ENCODE measurements at regions not wholly inside any gene's neighbourhood (a gene's known extent, or its start where the extent isn't known, plus 50 kb on each side); places are given as distances from the start of the nearest gene placed in this dataset.
"Not testable (repeated sequence)": the region's sequence is repeated elsewhere in the genome, so short reads cannot be mapped to it uniquely, and the experiment has no call there.

DNA sequence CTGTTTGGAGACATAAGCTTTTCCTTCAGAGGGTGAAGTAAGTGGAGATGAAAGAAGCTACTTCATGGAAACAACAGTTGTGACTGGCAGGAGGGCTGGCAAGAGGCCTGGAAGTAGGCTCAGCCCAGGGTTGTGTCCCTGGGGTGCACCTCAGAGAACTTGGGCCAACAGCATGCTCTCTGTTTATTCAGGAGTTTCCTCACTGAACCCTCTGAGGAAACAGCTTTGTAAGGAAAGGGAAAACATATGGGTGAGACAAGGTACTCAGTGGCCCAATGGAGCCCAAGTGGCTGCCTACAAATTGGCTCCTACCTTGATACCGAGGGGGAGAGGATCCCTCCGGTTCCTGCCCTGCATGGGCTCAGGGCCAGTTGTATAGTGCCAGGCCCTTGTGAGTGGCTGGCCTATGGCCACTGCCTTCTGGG lies 115.5 kb upstream of the ITGA6 start:
- TF ChIP-seq, protein P1, sequence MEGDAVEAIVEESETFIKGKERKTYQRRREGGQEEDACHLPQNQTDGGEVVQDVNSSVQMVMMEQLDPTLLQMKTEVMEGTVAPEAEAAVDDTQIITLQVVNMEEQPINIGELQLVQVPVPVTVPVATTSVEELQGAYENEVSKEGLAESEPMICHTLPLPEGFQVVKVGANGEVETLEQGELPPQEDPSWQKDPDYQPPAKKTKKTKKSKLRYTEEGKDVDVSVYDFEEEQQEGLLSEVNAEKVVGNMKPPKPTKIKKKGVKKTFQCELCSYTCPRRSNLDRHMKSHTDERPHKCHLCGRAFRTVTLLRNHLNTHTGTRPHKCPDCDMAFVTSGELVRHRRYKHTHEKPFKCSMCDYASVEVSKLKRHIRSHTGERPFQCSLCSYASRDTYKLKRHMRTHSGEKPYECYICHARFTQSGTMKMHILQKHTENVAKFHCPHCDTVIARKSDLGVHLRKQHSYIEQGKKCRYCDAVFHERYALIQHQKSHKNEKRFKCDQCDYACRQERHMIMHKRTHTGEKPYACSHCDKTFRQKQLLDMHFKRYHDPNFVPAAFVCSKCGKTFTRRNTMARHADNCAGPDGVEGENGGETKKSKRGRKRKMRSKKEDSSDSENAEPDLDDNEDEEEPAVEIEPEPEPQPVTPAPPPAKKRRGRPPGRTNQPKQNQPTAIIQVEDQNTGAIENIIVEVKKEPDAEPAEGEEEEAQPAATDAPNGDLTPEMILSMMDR (IDR thresholded peaks at IDR 0.05; ENCODE audit: unreplicated experiment), result no peak
- Mint-ChIP-seq H3K27ac (no peak overlapping the region), H3K4me3 (no peak overlapping the region), H3K36me3 (no peaks in the 10 kb centered on the region), H3K4me1 (peaks cover 16% of the 10 kb centered on the region), H3K27me3 (ENCODE audit: low read depth) (no peaks in the 10 kb centered on the region), H3K9me3 (no peaks in the 10 kb centered on the region)
- DNase-seq (ENCODE audit: low spot score in 2 of 2, unreplicated experiment in 2 of 2), result no peak

DNA sequence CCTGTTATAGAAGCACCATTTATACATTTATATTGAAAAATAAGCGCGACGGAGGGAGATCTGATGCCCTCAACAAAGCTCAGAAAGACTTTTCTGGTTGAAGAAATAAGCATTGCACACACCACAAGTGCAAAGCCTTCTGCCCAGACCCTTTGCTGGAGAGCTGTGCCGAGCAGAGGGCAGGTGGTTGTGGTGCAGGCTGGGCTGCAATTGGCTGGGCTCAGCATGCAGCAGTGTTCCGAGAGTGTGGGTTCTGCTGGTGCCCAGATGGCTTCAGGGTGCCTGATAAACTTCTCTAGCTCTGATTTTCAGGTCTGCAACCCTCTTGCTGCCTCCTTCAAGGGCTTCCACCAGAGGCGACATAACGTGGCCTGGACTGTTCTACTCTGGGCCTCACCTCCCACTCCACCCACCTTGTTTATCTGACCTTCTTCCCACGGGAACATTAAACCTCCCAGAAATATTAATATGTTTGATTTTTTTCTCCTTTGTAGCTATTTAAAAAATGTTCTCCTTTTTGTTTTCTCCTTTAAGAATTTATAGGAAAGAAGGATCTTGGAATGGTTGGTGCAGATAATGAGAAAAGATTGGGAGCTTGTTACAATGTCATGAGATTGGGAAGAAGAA lies 113.6 kb upstream of the ITGA6 start:
- Mint-ChIP-seq H3K27me3 (ENCODE audit: low read depth) (no peaks in the 10 kb centered on the region), H3K4me1 (peaks cover 3% of the 10 kb centered on the region), H3K27ac (no peak overlapping the region), H3K4me3 (no peak overlapping the region), H3K36me3 (no peaks in the 10 kb centered on the region), H3K9me3 (no peaks in the 10 kb centered on the region)
- TF ChIP-seq, protein P1 (IDR thresholded peaks at IDR 0.05; ENCODE audit: unreplicated experiment), result no peak
- no peak for DNase-seq (ENCODE audit: low spot score in 2 of 2, unreplicated experiment in 2 of 2)

DNA sequence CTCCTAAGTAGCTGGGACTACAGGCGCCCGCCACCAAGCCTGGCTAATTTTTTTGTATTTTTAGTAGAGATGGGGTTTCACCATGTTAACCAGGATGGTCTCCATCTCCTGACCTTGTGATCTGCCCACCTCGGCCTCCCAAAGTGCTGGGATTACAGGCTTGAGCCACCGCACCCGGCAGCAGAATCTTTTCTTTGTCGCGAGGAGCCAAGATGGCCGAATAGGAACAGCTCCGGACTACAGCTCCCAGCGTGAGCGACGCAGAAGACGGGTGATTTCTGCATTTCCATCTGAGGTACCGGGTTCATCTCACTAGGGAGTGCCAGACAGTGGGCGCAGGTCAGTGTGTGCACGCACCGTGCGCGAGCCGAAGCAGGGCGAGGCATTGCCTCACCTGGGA lies 112.3 kb upstream of the ITGA6 start:
- H3K27me3 Mint-ChIP-seq (ENCODE audit: low read depth); H3K36me3 Mint-ChIP-seq; H3K27ac Mint-ChIP-seq; H3K9me3 Mint-ChIP-seq; H3K4me3 Mint-ChIP-seq; H3K4me1 Mint-ChIP-seq; DNase-seq (ENCODE audit: low spot score in 2 of 2, unreplicated experiment in 2 of 2): not testable (repeated sequence)

DNA sequence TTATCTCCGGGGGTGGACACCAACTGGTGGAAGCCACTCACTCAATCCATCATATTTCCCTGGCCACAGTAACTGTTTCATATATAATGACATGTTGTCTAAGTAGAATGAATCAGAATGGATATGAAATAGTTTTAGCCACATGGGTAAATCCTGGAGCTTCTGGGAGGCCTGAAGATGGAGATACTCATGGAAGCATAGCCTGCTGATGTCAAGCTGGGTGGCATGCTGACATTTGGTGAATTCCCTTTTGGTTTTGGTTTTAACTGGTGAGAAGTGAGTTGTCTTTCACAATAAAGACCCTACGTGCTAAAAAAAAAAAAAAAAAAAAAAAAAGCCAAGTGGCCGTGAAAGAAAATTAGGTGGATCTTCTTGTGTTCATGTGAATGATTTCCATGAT lies 105.3 kb upstream of the ITGA6 start:
- Mint-ChIP-seq H3K27ac (no peak overlapping the region), H3K4me1 (no peaks in the 10 kb centered on the region), H3K4me3 (no peak overlapping the region), H3K27me3 (ENCODE audit: low read depth) (no peaks in the 10 kb centered on the region), H3K9me3 (peaks cover 5% of the 10 kb centered on the region), H3K36me3 (peaks cover 3% of the 10 kb centered on the region)
- no peak for DNase-seq (ENCODE audit: low spot score in 2 of 2, unreplicated experiment in 2 of 2)
- TF ChIP-seq, protein P1 (IDR thresholded peaks at IDR 0.05; ENCODE audit: unreplicated experiment), result no peak

DNA sequence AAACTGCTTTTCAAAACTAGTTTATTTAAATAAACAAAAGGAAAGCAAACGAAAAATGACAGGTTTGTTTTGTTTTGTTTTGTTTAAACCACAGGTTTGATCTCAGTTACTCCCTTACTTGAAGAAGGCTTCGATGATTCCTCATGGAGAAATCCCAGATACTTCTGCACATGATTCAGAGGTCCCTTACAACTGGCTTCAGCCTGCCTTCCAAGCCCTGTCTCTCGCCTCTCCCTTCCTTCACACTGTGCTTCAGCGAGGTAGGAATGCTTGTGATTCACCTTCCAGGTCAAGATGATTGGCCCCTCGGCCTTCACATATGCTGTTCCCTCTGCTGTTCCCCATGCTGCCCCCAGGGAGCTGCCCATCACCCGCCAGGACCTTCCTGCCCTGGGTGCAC lies 104.1 kb upstream of the ITGA6 start:
- H3K4me1 Mint-ChIP-seq, result peaks cover 2% of the 10 kb centered on the region
- peaks cover 5% of the 10 kb centered on the region for H3K9me3 Mint-ChIP-seq
- H3K27me3 Mint-ChIP-seq (ENCODE audit: low read depth), result no peaks in the 10 kb centered on the region
- peaks cover 3% of the 10 kb centered on the region for H3K36me3 Mint-ChIP-seq
- no peak for DNase-seq (ENCODE audit: low spot score in 2 of 2, unreplicated experiment in 2 of 2)
- TF ChIP-seq, protein P1 (IDR thresholded peaks at IDR 0.05; ENCODE audit: unreplicated experiment), result no peak
- H3K4me3 Mint-ChIP-seq, result no peak overlapping the region
- H3K27ac Mint-ChIP-seq, result no peak overlapping the region

DNA sequence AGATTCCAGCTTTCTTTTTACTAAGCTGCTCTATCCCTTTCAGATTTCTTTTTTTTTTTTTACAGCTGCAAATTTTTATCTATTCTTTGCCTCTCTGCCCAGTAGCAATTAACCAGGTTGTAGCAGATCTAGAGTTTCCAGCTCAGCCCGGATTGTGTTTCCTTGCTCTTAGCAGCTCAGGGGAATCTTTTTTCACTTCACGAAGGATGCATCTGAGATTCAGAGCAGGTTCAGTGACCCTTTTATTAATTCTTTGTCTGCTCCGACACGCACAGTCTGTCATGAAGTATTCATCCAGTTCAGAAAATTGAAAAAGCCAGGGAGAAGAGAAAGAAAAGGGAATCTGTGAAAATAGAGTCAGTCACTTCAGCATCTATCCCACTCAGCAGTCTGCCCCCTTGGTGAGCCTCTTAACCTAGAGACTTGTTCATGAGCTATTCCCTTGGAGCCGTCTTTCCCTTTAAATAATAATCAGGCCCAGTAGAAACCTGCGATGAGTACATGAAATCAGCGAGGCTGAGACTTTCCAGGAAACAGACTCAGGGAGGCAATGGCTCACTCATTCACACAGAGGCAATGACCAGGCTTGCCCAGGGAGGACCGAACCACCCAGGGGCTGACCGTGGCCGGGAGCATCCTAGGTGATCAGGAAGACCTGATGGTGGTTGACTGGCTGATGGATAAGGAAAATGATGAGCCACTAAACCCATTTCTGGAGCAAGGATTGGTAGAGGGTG lies 103.4 kb upstream of the ITGA6 start:
- Mint-ChIP-seq H3K27ac (no peak overlapping the region), H3K9me3 (peaks cover 5% of the 10 kb centered on the region), H3K4me3 (no peak overlapping the region), H3K4me1 (peaks cover 2% of the 10 kb centered on the region), H3K27me3 (ENCODE audit: low read depth) (no peaks in the 10 kb centered on the region), H3K36me3 (peaks cover 3% of the 10 kb centered on the region)
- no peak for DNase-seq (ENCODE audit: low spot score in 2 of 2, unreplicated experiment in 2 of 2)
- TF ChIP-seq, protein P1 (IDR thresholded peaks at IDR 0.05; ENCODE audit: unreplicated experiment), result no peak
